ENCODE measurements at regions not wholly inside any gene's neighbourhood (a gene's known extent, or its start where the extent isn't known, plus 50 kb on each side); places are given as distances from the start of the nearest gene placed in this dataset.
"Not testable (repeated sequence)": the region's sequence is repeated elsewhere in the genome, so short reads cannot be mapped to it uniquely, and the experiment has no call there.

- DNase-seq (ENCODE audit: low read depth, low spot score) = no peak
These were observed 160.7 kb downstream of the LEPR start for GRCh38 chr1:65581119-65581518.

DNA sequence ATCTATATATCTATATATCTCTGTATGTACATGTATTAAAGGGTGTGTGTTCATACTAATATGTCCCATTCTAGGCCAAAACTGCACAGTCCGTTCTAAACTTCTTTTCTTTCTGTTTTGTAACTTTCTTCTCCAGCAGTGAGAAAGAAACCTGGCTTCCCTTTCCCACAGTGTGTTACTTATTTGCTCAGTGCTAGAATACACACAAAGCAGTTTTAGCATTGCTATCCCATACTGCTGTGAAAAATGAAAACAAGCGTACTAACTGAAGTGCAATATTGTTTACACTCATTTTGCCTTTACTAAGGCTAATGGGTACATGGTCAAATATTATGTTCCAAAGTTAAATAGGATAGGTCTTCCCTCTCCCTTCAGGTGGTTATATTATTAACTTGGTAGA is 163.9 kb downstream of the LEPR start:
- no peak for DNase-seq (ENCODE audit: low read depth, low spot score)

GRCh38 chr1:65590279-65590678 is 169.8 kb downstream of the LEPR start:
- no peak for DNase-seq (ENCODE audit: low read depth, low spot score)

GRCh38 chr1:65593516-65593915 is 173.0 kb downstream of the LEPR start:
- no peak for DNase-seq (ENCODE audit: low read depth, low spot score)

- DNase-seq (ENCODE audit: low read depth, low spot score) = no peak
These were observed 175.3 kb downstream of the LEPR start for GRCh38 chr1:65595724-65596123.

GRCh38 chr1:65596768-65597167 is 176.3 kb downstream of the LEPR start:
- no peak for DNase-seq (ENCODE audit: low read depth, low spot score)

- DNase-seq (ENCODE audit: low read depth, low spot score) = no peak
These were observed 185.2 kb downstream of the LEPR start for GRCh38 chr1:65605621-65606020.

- no peak for DNase-seq (ENCODE audit: low read depth, low spot score)
These were observed 186.0 kb downstream of the LEPR start for GRCh38 chr1:65606426-65606825.

- DNase-seq (ENCODE audit: low read depth, low spot score) = no peak
These were observed 178.8 kb upstream of the PDE4B start for GRCh38 chr1:65613884-65614283.

GRCh38 chr1:65615859-65616258 is 176.8 kb upstream of the PDE4B start:
- DNase-seq (ENCODE audit: low read depth, low spot score) = no peak

DNA sequence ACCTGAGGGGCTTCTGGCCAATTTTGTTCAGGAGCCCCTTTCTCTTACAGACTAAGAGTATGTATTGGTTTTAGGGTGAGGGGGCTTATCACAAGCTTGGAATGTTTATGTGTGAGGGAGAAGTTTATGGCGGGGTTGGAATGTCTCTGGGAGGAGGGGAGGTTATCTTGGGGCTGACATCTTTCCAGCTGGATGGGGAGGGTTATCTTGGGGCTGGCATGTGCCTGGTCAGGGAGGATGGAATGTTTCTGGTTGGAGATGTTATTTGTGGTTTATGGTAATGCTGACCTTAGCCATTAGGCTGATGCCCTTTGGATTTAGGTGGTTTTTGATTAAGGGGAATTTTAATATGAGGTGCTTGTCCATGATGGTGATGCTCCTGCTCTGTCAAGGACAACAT is 171.0 kb upstream of the PDE4B start:
- DNase-seq (ENCODE audit: low read depth, low spot score) = not testable (repeated sequence)

DNA sequence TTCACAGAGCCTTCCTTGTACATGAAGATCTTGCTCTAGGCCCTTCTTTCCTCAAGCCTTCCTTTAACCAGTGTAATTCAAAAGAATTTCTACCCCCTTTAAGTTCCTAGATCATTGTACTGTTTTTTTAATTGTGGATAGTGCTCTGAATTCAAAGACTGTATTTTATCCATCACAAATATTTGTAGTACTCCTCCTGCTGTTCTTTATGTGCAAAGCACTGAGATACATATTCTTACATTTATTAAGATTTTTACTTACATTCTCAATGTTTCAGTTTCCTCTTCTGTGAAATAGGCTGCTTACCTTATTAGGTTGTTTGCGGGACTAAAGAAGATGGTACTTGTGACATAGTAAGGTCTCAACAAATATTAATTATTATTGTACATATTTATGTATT is 168.8 kb upstream of the PDE4B start:
- no peak for DNase-seq (ENCODE audit: low read depth, low spot score)

DNA sequence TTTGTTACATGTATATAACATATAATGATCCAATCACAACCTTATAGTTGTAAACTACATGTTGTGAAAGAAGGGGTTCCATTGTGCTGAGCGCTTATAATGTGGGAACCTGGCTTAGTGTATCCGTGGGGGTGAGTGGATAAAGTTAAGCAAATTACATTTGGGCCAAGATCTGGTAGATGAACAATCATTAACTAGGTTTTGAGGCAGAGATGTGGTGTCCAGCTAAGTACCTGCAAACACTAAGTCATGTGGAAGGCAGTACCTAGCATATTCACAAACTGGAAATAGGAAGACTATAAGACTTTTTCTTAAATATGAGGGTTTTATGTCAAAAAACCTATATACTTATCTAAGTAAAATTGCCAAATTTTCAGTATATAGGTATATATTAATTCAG is 167.2 kb upstream of the PDE4B start:
- no peak for DNase-seq (ENCODE audit: low read depth, low spot score)

- DNase-seq (ENCODE audit: low read depth, low spot score) = no peak
These were observed 166.7 kb upstream of the PDE4B start for GRCh38 chr1:65626003-65626402.

DNA sequence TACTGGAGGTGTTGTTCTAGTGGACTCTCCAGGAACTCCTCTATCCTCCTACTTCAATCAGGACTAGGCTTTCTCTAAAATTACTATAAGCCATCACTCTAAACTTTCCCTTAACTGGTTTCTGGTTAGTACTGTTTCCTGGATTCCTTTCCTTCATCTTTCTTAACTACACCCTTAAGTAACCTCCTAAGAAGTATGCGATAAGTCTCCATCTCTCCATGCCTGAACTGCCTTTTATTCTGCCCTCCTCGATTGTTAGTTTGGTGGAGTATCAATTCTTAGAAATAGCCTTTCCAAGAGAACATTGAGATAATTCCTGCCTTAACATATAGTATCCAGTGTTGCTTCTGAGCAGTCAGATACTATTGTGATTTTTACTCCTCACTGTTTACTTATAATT is 162.9 kb upstream of the PDE4B start:
- DNase-seq (ENCODE audit: low read depth, low spot score) = no peak

DNA sequence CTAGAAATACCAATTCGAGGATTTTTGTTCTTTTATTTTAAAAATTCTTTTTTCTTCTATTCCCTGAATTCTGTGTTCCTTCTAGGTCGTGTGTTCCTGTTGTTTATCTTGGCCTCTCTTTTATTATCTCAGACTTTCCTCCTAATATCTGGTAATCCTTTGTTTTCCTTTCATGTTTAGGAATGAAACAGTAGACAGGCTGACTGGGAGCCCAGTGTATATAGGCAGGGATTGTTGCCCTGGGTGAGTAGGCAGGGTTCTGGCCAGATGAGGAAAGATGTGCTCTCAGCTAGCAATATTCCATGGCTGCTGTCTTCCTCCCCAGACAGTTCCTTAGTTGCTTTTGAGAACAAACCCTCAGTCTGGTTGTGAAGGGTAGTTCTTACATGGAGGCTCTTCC is 161.8 kb upstream of the PDE4B start:
- peak; percentile 64 for DNase-seq (ENCODE audit: low read depth, low spot score)

GRCh38 chr1:65632235-65632634 is 160.5 kb upstream of the PDE4B start:
- DNase-seq (ENCODE audit: low read depth, low spot score) = no peak

DNA sequence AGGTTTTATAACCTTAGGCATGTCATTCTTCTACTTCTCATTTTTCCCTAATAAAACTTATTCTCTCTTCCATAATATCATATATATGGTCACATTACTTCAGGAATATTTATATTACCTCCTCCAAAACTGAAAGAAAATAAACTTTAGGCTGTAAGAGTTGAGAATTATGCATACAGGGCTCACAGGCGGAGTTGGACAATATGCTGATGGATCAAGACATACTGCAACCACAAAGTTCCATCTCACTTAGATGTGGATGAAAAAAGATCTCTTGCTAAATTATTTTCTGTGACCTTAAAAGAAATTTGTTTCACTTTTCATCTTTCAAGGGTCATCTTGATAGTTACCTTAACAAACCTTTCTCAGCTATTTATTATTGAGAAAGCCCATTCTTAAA is 152.6 kb upstream of the PDE4B start:
- DNase-seq (ENCODE audit: low read depth, low spot score) = no peak

DNA sequence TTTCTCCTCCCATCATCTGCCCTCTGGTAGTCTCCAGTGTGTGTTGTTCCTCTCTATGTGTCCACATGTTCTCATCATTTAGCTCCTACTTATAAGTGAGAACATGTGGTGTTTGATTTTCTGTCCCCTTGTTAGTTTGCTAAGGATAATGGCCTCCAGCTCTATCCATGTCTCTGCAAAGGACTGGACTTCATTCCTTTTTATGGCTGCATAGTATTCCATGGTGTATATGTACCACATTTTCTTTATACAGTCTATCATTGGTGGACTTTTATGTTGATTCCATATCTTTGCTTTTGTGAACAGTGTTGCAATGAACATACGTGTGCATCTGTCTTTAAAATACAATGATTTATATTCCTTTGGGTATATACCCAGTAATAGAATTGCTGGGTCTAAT is 143.5 kb upstream of the PDE4B start:
- not testable (repeated sequence) for DNase-seq (ENCODE audit: low read depth, low spot score)

GRCh38 chr1:65650682-65651081 is 142.0 kb upstream of the PDE4B start:
- no peak for DNase-seq (ENCODE audit: low read depth, low spot score)

DNA sequence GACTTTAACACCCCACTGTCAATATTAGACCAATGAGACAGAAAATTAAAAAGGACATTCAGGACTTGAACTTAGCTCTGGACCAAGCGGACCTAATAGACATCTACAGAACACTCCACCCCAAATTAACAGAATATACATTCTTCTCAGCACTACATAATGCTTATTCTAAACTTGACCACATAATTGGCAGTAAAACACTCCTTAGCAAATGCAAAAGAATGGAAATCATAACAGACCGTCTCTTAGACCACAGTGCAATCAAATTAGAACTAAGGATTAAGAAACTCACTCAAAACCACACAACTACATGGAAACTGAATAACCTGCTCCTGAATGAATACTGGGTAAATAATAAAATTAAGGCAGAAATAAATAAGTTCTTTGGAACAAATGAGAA is 138.2 kb upstream of the PDE4B start:
- DNase-seq (ENCODE audit: low read depth, low spot score) = not testable (repeated sequence)

DNA sequence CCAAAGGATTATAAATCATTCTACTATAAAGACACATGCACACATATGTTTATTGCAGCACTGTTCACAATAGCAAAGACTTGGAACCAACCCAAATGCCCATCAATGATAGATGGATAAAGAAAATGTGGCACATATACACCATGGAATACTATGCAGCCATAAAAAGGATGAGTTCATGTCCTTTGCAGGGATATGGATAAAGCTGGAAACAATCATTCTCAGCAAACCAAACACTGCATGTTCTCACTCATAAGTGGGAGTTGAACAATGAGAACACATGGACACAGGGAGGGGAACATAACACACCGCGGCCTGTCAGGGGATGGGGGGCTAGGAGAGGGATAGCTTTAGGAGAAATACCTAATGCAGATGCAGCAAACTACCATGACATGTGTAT is 135.1 kb upstream of the PDE4B start:
- not testable (repeated sequence) for DNase-seq (ENCODE audit: low read depth, low spot score)

DNA sequence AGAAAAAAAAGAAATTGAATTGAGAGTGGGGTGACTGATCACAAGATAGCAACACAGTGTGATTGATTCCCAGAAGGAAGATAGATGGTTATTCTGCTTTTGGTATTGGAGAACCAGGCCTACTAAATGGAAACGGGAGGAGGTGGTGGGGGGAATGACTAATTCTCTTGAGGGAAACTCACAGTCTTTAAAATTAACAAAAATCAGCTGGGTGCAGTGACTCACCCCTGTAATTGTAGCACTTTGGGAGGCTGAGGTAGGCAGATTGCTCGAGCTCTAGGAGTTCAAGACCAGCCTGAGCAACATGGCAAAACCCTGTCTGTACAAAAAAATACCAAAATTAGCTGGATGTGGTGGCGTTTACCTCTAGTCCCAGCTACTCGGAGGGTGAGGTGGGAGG is 134.6 kb upstream of the PDE4B start:
- DNase-seq (ENCODE audit: low read depth, low spot score) = no peak

GRCh38 chr1:65668368-65668767 is 124.3 kb upstream of the PDE4B start:
- DNase-seq (ENCODE audit: low read depth, low spot score) = no peak

GRCh38 chr1:65670518-65670917 is 122.2 kb upstream of the PDE4B start:
- no peak for DNase-seq (ENCODE audit: low read depth, low spot score)

Measured in smooth muscle cell of the brain vasculature (primary cell).